EH (cell line): ENCODE measurements at regions not wholly inside any gene's neighbourhood (a gene's known extent, or its start where the extent isn't known, plus 50 kb on each side); places are given as distances from the start of the nearest gene placed in this dataset.
"Not testable (repeated sequence)": the region's sequence is repeated elsewhere in the genome, so short reads cannot be mapped to it uniquely, and the experiment has no call there.

Source experiments
- DNase-seq: peaks from one replicate; pipeline ENCODE4 v3.0.0-alpha.2; 2015; ENCODE audit warnings: low read depth

DNA sequence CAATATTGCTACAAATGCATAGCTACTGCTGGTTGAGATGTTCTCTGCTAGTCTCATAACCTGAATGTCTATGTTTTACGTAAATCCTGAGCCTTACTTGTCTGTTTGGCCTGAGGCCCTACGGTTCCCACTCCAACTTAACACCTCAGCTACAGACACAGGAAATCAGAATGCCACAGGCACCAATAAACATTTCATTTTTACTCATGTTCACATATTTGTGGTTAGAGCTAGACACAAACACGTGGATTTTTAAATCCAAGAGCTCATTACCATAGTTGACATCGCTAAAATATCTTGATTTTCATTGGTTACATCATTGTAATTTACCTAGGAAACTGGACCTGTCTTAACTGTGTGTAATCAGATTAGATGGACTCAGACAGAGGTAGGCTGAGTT, 263.8 kb upstream of the CDH19 start:
- no peak for DNase-seq

DNA sequence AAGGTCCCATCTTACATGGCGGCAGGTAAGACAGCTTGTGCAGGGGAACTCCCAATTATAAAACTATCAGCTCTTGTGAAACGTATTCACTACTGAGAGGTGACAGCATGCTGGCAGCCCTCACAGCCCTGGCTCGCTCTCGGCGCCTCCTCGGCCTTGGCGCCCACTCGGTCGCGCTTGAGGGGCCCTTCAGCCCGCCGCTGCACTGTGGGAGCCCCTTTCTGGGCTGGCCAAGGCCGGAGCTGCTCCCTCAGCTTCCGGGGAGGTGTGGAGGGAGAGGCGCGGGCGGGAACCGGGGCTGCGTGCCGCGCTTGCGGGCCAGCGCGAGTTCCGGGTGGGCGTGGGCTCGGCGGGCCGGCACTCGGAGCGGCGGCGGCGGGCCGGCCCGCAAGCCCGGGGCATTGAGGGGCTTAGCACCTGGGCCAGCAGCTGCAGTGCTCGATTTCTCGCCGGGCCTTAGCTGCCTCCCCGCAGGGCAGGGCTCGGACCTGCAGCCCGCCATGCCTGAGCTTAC, 262.6 kb upstream of the CDH19 start:
- DNase-seq: not testable (repeated sequence)

DNA sequence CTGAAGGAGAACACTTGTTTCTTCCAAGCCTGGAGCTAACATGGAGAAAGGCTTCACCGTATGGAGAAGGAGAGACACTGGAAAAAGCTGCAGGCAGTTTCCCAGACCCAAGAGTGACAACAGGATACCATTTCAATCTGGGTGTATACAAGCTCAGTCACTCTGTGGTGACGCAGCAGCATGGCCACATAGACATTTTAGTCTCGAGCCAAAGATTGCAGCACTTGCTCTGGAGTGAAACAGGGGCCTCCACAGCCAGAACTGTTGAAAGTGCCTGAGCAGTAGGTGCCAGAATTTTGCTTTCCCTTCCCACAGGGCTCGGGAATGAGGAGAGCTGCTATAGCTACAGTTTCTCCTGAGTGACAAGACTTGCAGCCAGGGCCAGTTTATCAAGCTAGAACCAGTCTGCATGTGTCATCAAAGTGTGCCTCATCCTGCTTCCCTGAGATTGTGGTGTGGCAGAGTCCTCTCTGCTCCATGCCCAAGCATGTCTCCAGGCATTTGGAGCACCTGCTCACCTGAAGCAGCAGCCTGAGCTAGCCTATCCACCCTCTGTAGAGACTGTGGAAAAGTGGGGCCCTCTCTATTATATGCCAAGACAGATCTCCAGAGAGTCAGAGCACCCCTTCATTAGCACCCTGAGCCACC, 234.6 kb upstream of the CDH19 start:
- no peak for DNase-seq

GRCh38 chr18:66833646-66834045, 229.8 kb upstream of the CDH19 start:
- DNase-seq: no peak

GRCh38 chr18:66826211-66826610, 222.3 kb upstream of the CDH19 start:
- no peak for DNase-seq

DNA sequence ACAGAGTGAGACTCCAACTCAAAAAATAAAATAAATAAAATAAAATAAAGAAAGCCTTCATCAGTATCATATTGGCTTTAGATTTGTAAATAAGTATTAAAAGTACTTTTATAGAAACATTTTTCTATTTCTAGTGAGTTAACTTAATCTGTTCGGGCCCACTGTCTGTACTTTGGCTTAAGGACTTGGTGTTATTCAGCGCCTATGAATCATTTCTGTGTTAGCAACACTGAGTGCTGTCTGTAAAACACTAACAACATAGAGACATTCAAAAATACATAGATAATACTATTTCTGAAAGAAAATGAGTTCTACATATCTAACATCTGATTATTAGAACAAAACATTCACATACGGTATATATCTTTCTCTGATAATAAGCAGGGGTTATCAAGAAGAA, 221.5 kb upstream of the CDH19 start:
- DNase-seq: no peak

GRCh38 chr18:66819235-66819634, 215.3 kb upstream of the CDH19 start:
- DNase-seq: no peak

GRCh38 chr18:66813138-66813537, 209.2 kb upstream of the CDH19 start:
- no peak for DNase-seq

GRCh38 chr18:66795051-66795450, 191.2 kb upstream of the CDH19 start:
- no peak for DNase-seq

DNA sequence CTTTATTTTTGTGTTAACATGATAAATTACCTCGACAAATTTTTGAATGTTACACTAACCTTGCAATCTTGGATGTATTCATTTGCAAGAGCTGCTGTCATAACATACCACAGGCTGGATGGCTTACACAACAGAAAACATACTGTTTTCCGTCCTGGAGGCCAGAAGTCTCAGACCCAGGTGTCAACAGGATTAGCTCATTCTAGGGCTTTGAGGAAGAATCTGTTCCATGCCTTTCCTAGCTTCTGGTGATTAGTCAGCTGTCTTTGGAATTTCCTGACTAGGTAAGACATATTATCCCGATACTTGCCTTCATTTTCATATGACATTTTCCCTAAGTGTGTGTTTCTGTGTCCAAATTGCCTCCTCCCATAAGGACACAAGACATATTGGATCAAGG, 188.6 kb upstream of the CDH19 start:
- DNase-seq: no peak

GRCh38 chr18:66780609-66781008, 176.7 kb upstream of the CDH19 start:
- DNase-seq: no peak

GRCh38 chr18:66778048-66778447, 174.2 kb upstream of the CDH19 start:
- no peak for DNase-seq

DNA sequence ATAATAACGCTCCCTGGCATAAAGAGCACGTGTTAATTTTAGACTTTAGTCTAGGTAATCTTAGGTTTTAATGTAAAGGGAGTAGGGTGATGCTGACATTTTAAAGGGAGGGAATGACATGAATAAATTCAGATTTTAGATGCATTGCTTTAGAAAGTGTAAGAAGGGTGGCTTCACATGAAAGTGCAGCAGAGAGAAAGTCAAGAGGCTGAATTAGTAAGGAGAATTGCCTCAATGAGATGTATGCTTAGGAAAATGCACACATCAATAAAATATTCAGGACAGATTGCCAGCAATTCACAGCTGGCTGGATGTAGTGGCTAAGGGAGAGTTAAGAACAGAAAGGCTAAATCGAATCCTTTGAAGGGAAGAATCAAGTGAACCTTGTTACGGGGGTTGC, 165.5 kb upstream of the CDH19 start:
- DNase-seq: no peak

- no peak for DNase-seq
Measured at GRCh38 chr18:66764230-66764629, 160.3 kb upstream of the CDH19 start.

DNA sequence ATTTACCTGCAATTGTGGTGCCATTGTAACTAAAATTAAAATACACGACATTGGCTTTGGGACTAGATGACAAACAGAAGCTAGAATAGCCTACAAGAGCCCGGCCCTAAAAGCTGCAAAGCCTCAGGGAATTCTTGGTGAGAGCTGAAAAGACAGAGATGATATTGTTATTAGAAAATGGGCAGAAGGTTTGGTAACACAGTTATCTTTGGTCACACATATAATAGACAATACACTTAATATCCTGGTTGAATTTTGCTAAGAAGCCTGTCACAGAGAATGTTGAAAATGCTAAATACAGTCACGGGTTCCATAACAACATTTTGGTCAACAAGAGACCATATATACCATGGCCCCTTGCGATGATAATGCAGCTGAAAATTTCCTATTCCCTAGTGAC, 157.3 kb upstream of the CDH19 start:
- no peak for DNase-seq

- DNase-seq: no peak
Measured at GRCh38 chr18:66760559-66760958, 156.7 kb upstream of the CDH19 start.

DNA sequence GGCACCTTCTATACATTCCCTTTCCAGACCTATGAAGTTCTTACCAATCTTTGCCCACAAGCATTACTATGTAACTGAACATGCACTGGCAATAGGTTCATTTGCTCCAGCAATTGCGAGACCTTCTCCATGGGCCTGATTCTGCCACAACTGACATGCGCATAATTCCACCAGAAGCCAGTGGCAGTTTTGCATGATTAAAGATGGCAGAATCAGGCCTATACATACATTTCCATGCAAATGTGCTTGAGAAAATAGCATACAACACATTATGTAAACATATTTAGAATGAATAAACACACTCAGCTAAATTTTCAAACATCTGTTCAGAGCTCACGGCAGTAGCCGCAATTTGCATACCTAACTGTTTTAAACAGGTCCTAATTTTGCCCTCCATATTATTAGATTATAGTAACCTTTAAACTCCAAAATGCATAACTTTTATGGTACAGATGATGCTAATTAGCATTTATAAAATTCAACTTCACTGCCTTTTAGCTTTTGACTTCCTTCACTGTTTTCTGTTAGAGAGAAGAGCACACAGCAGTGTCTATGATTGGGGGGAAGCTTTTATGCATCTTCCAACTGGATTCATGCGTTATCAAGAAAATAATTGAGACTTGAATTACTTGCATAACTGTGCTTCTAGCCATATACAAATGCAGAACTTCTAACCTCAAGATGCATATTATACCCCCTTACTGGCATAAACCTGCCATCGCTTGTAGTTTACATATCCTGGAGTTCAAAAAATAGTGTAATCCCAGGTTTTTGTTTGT, 155.3 kb upstream of the CDH19 start:
- DNase-seq: no peak

DNA sequence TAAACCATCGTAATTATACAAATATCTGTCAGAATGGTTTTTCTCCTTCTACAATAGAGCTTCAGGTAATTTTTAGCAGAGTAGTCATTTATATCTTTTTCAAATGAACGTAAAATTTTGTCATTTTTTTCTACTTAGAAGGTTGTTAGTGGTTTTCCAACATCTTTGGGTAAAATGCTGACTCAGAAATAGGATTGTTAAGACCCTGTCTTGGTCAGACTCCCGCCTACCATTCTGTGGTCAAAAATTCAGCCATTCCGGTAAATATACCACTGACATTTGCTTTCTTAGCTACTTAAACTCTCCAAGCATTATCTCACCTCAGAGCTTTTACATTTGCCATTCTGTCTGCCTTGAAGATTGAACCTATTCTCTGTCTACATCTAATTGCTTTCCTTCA, 154.1 kb upstream of the CDH19 start:
- DNase-seq: no peak

GRCh38 chr18:66754335-66754734, 150.4 kb upstream of the CDH19 start:
- DNase-seq: no peak

DNA sequence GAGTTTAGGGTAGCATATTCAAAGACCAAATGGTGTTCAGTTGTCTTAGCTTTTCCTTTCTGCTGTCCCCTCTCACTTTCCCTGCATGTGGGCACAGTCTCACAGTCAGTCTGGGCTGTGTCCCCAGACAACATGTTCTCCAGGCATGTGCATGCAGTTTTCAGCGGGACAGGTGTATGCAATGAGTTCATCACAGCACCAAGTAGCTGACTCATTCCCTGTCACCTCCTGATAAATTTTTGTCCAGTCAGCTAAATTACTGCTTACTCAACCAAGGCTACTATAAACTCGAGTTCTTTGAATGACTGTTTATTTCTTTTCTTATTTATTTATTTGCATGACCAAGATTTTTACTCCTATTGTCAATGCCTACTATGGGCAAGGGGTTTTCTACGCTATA, 148.8 kb upstream of the CDH19 start:
- DNase-seq: no peak

DNA sequence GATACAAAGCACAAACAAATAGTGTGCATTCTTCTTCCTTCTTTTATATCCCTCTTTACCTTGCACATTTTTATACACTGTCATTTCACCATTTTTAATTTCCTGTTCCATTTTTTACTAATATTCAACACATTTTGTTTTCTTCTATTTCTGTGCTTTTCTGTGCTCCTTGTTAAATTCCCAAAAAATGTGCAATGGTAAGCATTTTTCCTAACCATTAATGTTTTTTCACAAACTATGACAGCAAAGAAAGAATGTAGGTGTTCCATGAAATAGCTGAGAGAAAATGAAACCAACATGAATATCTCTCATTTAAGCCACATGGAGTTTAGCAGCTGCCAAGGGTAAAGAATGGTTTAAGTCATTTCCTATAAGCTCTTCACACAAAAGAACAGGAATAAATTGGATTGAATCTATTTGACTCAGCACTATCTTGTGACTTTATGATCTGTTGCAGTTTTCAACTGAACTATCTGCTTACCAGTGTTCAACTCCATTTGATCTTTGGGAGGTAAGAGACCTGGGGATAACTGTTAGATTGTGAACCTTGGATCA, 145.7 kb upstream of the CDH19 start:
- no peak for DNase-seq

GRCh38 chr18:66749030-66749429, 145.1 kb upstream of the CDH19 start:
- DNase-seq: no peak

DNA sequence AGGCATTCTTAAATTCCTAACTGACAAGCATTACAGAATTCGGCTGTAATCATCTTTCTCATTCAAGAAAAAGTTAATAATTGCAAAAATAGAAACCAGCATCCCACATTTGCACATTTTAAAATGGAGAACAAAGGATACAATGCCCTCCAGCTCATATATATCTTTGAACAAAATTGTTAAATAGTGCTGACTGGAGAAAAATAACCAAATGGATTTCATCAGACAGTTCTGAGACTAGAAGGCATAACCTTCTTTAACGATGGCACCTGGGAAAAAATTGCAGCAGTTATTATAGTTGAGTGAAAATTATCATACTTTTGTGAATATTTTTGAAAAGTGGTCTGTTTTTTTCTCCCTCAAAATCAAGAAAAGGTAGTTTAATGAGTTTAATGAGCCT, 138.9 kb upstream of the CDH19 start:
- DNase-seq: no peak
